ENCODE measurements at regions not wholly inside any gene's neighbourhood (a gene's known extent, or its start where the extent isn't known, plus 50 kb on each side); places are given as distances from the start of the nearest gene placed in this dataset.

DNA sequence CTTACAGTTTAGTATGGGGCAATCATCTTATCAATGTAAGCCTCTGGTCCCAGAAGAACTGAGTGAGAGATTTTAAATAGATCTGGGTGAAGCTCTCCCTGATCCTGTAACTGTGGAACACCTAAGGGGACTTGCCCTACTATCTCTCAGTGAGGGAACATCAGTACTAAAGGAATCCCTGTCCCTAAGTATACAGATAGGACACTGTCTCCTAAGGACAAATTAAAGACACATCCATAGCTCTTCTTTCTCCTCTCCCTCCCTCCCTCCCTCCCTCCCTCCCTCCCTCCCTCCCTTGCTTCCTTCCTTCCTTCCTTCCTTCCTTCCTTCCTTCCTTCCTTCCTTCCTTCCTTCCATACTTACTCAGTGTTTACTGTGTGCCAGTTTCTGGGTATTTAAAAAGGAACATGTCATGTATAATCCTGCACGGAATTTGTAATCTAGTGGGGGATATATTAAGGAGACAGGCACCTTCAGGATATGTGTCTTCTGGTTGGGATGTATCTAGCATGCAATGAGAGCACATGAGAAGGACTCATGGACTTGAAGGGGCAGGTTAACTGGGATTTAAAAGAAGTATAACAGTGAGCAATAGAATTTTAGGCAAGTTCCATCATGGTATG, 222.2 kb upstream of the ATP5MC3 start:
- H3K27me3 ChIP-seq, result no peaks in the 10 kb centered on the region
- no peak overlapping the region for H3K4me2 ChIP-seq
- TF ChIP-seq Cebpa-rat (IDR thresholded peaks at IDR 0.05), result no peak
- no peaks in the 10 kb centered on the region for H4K20me1 ChIP-seq
- H3K4me1 ChIP-seq, result peaks cover 0 to 10% (median 4%) of the 10 kb centered on the region in 10 experiments; a peak in 8 of 20 replicates
- no peak overlapping the region for H3K9ac ChIP-seq
- no peak overlapping the region for H3K27ac ChIP-seq
- H3K9me3 ChIP-seq (replicated peaks in 1 of 11), result no peaks in the 10 kb centered on the region
- no peak overlapping the region for H3K4me3 ChIP-seq
- no peaks in the 10 kb centered on the region for H3K36me3 ChIP-seq

DNA sequence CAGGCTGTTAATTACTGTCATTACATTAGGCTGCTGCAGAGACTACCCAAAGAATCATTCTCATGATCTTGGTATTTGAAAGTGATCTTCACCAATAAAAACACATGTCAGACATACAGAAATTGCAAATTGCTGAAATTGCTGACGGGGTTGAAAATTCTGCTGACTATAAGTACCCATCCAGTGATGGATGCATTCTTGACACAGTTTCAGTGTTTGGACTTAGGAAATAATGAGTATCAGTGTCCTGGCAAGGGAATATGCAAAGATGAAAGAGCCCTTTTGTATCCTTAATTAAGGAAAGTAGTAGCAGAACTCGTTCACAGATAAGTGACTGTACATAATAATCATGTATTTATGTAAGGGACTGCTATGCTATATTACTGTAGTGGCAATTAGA, 221.1 kb upstream of the ATP5MC3 start:
- Histone ChIP-seq H3K9me3 (replicated peaks in 1 of 11) (no peaks in the 10 kb centered on the region), H4K20me1 (no peaks in the 10 kb centered on the region), H3K4me1 (peaks cover 0 to 10% (median 4%) of the 10 kb centered on the region in 10 experiments; a peak in 8 of 20 replicates), H3K27ac (no peak overlapping the region), H3K9ac (no peak overlapping the region), H3K4me2 (no peak overlapping the region), H3K27me3 (no peaks in the 10 kb centered on the region), H3K36me3 (no peaks in the 10 kb centered on the region), H3K4me3 (no peak overlapping the region)
- TF ChIP-seq Cebpa-rat (IDR thresholded peaks at IDR 0.05), result no peak

DNA sequence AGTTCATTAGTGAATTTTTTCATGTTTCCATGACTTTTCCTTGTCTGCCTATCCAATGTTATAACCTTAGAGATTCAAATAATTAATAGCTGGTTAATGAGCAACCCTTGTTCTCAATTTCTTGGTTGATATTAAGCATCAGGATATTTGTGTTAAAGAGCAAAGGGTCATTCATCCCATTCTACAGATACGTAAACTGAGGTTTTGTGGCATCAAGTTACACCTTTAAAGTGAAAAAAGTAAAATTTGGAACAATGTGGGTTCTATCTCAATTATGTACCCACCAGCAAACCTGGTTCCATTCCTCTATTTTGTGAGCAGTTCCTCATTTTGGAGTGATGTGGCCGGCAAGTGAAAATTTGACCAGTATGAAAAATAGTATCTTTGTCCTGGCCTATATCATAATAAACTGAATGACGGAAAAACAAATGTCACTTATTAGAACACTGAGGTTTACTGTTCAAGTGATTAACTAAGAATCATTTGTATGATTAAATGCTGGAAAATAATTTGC, 220.5 kb upstream of the ATP5MC3 start:
- no peaks in the 10 kb centered on the region for H3K27me3 ChIP-seq
- no peaks in the 10 kb centered on the region for H4K20me1 ChIP-seq
- H3K4me2 ChIP-seq, result no peak overlapping the region
- H3K27ac ChIP-seq, result no peak overlapping the region
- H3K9me3 ChIP-seq (replicated peaks in 1 of 11), result no peaks in the 10 kb centered on the region
- TF ChIP-seq Cebpa-rat (IDR thresholded peaks at IDR 0.05), result no peak
- peaks cover 0 to 10% (median 4%) of the 10 kb centered on the region in 10 experiments; a peak in 8 of 20 replicates for H3K4me1 ChIP-seq
- H3K9ac ChIP-seq, result no peak overlapping the region
- H3K4me3 ChIP-seq, result no peak overlapping the region
- H3K36me3 ChIP-seq, result no peaks in the 10 kb centered on the region

DNA sequence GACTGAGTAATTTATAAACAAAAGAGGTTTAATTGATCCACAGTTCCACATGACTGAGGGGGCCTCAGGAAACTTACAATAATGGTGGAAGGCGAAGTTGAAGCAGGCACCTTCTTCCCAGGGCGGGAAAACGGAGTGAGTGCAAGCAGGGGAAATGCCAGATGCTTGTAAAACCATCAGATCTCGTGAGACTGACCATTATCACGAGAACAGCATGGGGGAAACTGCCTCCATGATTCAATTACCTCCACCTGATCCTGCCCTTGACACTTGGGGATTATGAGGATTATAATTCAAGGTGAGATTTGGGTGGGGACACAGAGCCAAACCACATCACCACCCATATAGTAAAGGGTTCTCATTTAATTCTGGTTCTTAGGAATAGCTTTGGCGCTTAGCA, 219.5 kb upstream of the ATP5MC3 start:
- Histone ChIP-seq H3K9me3 (replicated peaks in 1 of 11) (no peaks in the 10 kb centered on the region), H3K9ac (no peak overlapping the region), H3K4me1 (peaks cover 0 to 10% (median 4%) of the 10 kb centered on the region in 10 experiments; a peak in 8 of 20 replicates), H3K27ac (no peak overlapping the region), H4K20me1 (no peaks in the 10 kb centered on the region), H3K27me3 (no peaks in the 10 kb centered on the region), H3K4me3 (no peak overlapping the region), H3K4me2 (no peak overlapping the region), H3K36me3 (no peaks in the 10 kb centered on the region)
- TF ChIP-seq Cebpa-rat (IDR thresholded peaks at IDR 0.05), result no peak

DNA sequence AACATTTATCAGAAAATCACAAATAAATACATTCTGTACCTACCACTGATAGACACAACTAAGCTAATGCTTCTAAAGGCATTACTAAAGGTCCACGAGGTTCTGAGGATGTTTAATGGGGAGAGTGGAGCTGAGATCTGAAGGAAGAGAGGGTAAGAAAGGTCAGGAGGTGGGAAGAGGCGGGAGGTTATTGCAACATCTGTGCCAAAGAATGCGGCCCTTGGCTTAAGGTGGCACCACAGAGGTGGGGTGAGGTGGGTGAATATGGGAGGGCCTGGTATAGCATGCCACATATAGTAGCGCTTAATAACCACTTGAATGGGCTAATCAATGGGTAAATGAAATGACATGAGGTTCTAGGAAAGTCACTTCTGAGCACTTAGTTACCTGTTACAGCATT, 217.8 kb upstream of the ATP5MC3 start:
- H4K20me1 ChIP-seq, result no peaks in the 10 kb centered on the region
- H3K27me3 ChIP-seq, result no peaks in the 10 kb centered on the region
- no peaks in the 10 kb centered on the region for H3K9me3 ChIP-seq (replicated peaks in 1 of 11)
- 0 out of 22 replicates have a peak, but pooled peaks of 1 of the 11 experiments have one; percentile 8 for TF ChIP-seq Cebpa-rat (IDR thresholded peaks at IDR 0.05)
- H3K9ac ChIP-seq, result no peak overlapping the region
- no peak overlapping the region for H3K27ac ChIP-seq
- H3K4me2 ChIP-seq, result no peak overlapping the region
- no peak overlapping the region for H3K4me3 ChIP-seq
- H3K4me1 ChIP-seq, result no peaks in the 10 kb centered on the region
- no peaks in the 10 kb centered on the region for H3K36me3 ChIP-seq

DNA sequence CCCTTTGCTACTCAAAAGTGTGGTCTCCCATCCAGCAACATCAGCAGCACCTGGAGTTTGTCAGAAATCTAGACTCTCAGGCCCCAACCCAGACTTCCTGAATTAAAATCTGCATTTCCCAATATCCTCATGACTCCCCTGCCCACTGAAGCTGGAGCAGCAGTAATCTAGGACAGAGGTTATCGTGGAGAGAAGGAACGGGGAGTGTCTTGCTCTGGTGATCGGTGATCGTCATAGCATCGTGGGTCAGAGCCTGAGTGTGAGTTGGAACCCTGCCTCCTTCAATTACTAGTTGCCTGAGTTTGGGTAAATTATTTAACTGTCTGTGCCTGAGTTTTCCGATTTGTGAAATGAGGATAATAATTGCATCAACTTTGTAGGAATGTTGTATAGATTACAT, 217.3 kb upstream of the ATP5MC3 start:
- Histone ChIP-seq H3K27me3 (no peaks in the 10 kb centered on the region), H3K4me1 (no peaks in the 10 kb centered on the region), H3K36me3 (no peaks in the 10 kb centered on the region), H3K9me3 (replicated peaks in 1 of 11) (no peaks in the 10 kb centered on the region), H3K4me2 (no peak overlapping the region), H4K20me1 (no peaks in the 10 kb centered on the region), H3K4me3 (no peak overlapping the region), H3K27ac (no peak overlapping the region), H3K9ac (no peak overlapping the region)
- no peak for TF ChIP-seq Cebpa-rat (IDR thresholded peaks at IDR 0.05)

DNA sequence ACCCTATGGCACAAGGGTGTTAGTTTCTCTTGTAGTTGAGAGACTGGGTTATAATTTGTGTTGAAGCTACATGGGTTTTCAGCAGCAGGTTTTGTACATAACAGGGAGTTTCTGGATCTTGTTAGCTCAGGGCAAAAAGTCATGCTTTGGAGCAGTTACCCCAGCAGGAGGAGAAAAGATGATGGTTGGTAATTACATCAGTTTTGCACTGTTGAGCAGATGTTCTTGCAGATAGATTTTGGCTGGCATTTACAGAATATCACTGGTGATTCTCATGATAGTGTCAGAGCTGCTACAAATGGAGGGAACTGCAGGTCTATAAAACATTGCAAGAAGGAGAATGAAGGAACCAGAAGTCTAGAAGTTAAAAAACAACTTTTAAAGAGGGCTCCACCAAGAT, 215.2 kb upstream of the ATP5MC3 start:
- Histone ChIP-seq H3K36me3 (no peaks in the 10 kb centered on the region), H3K27me3 (no peaks in the 10 kb centered on the region), H3K27ac (no peak overlapping the region), H3K4me1 (no peaks in the 10 kb centered on the region), H3K9me3 (replicated peaks in 1 of 11) (no peaks in the 10 kb centered on the region), H4K20me1 (no peaks in the 10 kb centered on the region), H3K4me2 (no peak overlapping the region), H3K9ac (no peak overlapping the region), H3K4me3 (no peak overlapping the region)
- no peak for TF ChIP-seq Cebpa-rat (IDR thresholded peaks at IDR 0.05)

DNA sequence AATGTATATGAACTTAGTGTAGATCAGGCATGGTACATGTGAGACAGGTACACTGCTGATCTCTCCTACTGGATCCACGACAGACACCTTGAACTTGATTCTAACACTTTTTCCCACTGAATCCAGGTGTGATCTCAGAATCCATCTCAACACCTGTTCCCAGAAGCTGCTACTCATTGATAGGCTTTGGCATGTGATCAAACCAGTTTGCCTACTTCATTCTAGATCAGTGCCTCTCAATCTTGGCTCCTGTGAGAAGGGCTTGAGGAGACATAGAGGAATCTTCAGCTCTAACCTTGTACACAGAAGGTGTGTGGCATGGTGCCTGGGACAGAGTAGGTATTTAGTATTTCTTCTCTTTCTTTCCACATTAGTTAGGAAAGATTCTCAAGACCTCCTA, 212.3 kb upstream of the ATP5MC3 start:
- no peaks in the 10 kb centered on the region for H3K27me3 ChIP-seq
- TF ChIP-seq Cebpa-rat (IDR thresholded peaks at IDR 0.05), result no peak
- no peak overlapping the region for H3K4me3 ChIP-seq
- no peaks in the 10 kb centered on the region for H3K4me1 ChIP-seq
- no peaks in the 10 kb centered on the region for H3K36me3 ChIP-seq
- H3K4me2 ChIP-seq, result no peak overlapping the region
- H3K9me3 ChIP-seq (replicated peaks in 1 of 11), result peaks cover 2 to 10% (median 2%) of the 10 kb centered on the region in 11 experiments; a peak in 15 of 22 replicates
- no peaks in the 10 kb centered on the region for H4K20me1 ChIP-seq
- no peak overlapping the region for H3K27ac ChIP-seq
- no peak overlapping the region for H3K9ac ChIP-seq

DNA sequence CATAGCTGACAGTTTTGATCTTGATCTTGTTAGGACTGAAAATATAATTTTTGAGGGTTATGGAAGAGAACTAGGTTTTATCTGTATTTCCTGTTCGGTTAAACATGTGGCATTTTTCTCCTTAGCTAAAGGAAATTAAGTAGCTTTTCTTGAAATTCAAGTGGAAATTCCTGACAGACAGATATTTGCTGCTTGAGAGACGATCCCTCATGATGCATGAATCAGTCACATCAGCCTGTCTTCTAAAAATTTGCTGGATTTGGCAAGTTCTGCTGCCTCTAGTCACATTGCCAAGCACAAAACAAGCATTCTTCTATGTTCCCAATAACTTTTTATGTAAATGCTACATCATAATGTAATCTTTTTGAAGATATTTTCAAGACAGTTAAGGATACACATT, 201.8 kb upstream of the ATP5MC3 start:
- Histone ChIP-seq H3K9ac (no peak overlapping the region), H3K4me2 (no peak overlapping the region), H3K27ac (no peak overlapping the region), H3K36me3 (peaks cover 0 to 3% (median 0%) of the 10 kb centered on the region in 11 experiments; a peak in 1 of 22 replicates), H4K20me1 (no peaks in the 10 kb centered on the region), H3K4me3 (no peak overlapping the region), H3K27me3 (no peaks in the 10 kb centered on the region), H3K4me1 (no peaks in the 10 kb centered on the region), H3K9me3 (replicated peaks in 1 of 11) (peaks cover 41 to 51% (median 47%) of the 10 kb centered on the region in 11 experiments)
- no peak for TF ChIP-seq Cebpa-rat (IDR thresholded peaks at IDR 0.05)

DNA sequence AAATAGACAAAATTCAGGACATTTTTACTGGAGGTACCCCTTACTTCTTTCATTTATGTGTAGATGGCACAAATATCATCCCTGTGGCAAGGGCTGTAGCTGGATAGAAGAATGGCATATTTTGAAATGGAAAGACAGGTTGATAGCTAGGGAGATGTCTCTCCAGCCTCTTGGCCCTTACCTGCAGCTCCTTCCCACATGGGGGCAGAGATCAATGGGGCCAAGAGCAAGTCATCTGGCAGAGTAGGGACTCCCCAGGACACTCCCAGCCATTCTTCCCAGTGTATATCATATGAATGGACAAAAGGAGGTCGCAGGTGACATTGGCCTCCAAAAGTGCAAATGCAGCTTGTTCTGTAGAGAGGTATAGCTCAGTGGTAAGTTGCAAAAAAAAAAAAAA, 192.2 kb upstream of the ATP5MC3 start:
- Histone ChIP-seq H4K20me1 (no peaks in the 10 kb centered on the region), H3K4me3 (no peak overlapping the region; a peak in 1 of 20 replicates), H3K36me3 (no peaks in the 10 kb centered on the region), H3K27me3 (no peaks in the 10 kb centered on the region), H3K4me1 (peaks cover 0 to 18% (median 10%) of the 10 kb centered on the region in 10 experiments; a peak in 12 of 20 replicates), H3K9me3 (replicated peaks in 1 of 11) (no peaks in the 10 kb centered on the region), H3K9ac (no peak overlapping the region), H3K27ac (no peak overlapping the region), H3K4me2 (peak overlapping the region; percentile 3 to 76 (median 31); a peak in 18 of 22 replicates)
- TF ChIP-seq Cebpa-rat (IDR thresholded peaks at IDR 0.05), result no peak

All from BLaER1 treated with 17β-estradiol and CSF1 and Interleukin-3, amounts not matched to agents 10 nM and 100 nM (cell line).